GM18511 (cell line): ENCODE measurements at regions not wholly inside any gene's neighbourhood (a gene's known extent, or its start where the extent isn't known, plus 50 kb on each side); places are given as distances from the start of the nearest gene placed in this dataset.

Source experiments
- ATAC-seq: cut with Tn5 transposase; IDR thresholded peaks from one replicate; pipeline ENCODE4 v1.9.1; 2021; ENCODE audit warnings: mild to moderate bottlenecking, moderate library complexity; ENCODE audit not compliant: unreplicated experiment

DNA sequence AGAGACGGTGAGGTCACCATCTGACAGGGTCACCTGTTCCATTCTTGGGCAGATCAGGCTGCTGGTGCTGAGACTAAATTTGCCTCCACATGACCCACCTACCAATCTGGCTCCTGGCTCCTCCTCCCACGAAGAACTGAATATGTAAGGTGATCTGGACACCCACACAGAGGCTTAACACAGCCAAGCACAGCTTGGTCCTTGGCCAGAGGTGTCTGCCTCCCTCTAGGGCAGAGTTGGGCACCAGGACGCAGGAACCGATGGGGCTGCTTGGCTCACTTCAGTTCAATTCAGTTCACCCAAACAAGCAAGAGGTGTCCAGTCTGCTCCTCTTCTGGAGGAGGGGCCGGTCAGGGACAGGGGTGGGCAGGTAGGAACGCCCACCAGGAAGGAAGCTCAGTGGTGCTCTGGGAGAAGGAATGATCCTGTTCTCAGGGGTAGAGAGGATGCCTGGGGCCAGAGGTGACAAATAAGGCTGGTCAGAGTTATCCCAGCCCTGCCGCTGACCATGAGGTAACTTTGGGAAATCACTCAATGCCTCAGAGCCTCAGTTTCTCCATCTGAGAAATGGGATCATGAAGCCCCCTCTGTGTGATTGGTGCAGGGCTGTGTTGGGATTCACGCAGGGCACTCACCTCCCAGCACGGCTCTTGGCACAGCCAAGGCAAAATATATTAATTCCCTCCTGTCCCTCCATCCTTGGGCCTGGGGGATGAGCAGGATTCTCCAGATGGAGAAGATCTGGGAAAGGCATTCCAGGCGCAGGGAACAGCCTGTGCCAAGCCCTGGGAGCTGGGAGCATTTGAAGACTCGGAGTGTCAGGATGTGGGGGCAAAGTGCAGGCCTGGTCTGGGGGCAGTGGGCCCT is 284.5 kb downstream of the PTPRU start:
- no peak for ATAC-seq

- ATAC-seq = no peak
These were observed 283.4 kb downstream of the PTPRU start for GRCh38 chr1:29519788-29520110.

DNA sequence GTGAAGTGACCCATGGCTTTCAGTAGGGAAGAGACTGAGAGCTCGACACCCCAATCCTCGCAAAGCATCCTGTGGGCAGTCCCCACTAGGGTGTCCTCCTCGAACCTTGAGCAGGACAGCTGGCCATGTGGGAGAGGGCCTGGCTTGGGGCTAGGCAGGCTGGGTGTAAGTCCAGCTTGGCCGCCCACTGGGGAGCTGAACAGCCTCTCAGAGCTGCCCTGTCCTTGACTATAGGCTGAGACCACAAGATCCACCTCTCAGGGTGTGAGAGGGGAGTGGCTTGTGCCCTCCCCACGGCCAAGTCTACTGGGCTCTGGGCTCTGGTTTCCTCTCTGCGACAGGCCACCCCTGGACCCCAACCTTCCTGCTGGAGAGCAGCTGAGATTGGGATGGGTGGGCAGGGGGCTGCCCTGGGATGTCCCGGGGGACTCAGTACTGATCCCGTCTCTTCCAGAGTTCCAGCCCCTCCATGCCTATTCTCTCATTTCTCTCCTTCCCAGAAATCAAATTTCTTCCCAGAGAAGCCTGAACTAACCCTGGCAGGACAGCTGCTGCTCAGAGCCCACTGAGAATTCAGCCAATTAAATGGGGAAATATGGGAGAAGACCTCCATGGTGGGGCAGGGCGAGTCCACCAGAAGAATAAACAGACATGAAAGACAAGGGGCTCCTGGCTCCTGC is 282.9 kb downstream of the PTPRU start:
- ATAC-seq = no peak

DNA sequence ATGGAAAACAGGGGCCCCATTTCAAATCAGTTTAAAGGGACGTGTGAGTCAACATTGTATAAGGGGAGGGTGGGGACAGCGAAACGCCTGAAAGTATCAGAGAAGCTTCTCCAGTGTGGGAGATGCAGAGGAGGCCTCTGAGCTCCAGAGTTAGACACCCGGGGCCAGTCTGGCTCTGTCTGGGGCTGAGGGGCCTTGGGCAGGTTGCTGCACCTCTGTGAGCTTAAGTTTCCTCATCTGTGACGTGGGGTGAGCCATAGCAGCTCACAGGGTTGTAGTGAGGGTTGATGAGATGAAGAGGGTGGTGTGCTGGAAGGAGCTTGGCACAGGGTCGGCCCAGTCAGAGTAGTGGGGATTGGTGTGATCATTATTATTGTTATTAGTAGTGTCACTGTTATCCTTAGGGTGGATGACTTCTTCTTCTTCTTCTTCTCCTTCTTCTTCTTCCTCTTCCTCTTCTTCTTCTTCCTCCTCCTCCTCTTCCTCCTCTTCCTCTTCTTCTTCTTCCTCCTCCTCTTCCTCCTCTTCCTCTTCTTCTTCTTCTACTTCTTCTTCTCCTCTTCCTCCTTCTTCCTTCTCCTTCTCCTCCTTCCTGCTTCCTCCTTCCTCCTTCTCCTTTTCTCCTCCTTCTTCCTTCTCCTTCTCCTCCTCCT is 282.0 kb downstream of the PTPRU start:
- no peak for ATAC-seq

- ATAC-seq = no peak
These were observed 281.1 kb downstream of the PTPRU start for GRCh38 chr1:29517251-29518086.

DNA sequence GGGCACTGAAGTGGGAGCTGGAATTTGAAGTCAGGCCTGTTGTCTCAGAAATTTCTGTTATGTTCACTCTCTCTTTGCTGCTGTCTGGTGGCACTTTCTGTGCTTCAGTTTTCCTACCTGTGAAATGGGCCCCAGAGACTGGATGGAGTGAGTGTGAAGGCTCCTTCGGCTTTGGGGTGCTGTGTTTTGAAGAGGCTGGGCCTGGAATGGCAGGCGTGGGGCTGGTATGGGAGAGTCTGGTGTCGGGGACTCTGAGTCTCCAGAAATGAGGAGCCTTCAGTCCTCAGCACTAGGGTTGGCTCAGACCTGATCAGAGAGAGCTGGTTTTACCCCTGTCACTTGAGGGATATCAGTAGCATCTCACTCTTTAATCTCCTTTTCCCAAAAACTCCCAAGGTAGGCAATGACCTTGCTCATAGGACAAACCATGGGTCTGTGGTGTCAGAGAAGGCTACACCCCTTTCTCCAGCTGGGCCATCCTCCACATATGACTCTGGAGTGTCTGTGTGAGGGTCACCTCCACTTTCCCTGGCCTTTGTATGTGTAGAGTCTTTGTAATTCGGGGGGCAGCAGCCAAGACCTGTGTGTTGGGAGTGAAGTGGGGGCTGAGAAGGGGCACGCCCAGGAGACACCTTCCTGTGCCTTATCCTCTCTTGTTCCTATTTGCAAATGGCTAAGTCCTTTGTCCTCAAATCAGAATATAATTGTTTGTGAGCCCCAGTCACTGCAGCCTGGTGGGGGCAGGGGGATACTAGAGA is 279.9 kb downstream of the PTPRU start:
- ATAC-seq = no peak

DNA sequence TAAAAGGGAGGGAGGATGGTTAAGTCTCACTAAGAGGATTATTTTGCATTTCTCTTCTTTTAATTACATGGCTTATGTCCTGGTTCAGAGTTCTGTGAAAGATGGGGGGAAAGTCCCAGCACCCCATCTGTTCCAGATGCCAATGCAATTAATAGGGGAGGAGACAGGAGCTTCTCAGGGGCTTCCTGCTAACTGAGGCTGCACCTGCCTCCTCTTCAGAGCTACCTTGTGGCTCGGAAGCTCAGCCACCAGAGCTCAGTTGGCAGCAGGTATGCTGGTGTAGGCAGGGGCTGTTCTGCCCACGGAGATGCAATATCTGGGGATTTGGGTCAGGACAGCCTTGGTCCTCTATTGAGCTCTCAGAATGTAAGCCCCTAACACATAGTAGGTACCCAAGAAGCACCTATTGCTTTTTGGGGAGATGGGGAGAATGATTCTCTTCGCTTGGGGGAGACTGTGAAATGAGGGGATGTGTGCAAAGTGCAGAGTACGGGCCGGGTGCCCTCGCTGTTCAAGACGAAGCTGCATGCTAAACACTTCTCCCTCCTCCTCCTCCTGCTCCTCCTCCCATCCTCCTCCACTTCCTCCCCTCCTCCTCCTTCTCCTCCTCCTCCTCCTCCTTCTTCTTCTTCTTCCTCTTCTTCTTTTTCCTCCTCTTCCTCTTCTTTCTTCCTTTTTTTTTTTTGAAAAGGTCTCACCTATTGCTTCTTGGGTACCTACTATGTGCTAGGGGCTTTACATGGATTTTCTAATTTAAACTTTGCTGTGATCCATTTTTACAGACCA is 279.0 kb downstream of the PTPRU start:
- no peak for ATAC-seq

GRCh38 chr1:29514361-29515169 is 278.2 kb downstream of the PTPRU start:
- no peak for ATAC-seq

- no peak for ATAC-seq
These were observed 277.0 kb downstream of the PTPRU start for GRCh38 chr1:29513357-29513756.

- ATAC-seq = no peak
These were observed 275.1 kb downstream of the PTPRU start for GRCh38 chr1:29511436-29511835.

- ATAC-seq = no peak
These were observed 272.3 kb downstream of the PTPRU start for GRCh38 chr1:29508458-29509107.

GRCh38 chr1:29506678-29507225 is 270.4 kb downstream of the PTPRU start:
- ATAC-seq = no peak

DNA sequence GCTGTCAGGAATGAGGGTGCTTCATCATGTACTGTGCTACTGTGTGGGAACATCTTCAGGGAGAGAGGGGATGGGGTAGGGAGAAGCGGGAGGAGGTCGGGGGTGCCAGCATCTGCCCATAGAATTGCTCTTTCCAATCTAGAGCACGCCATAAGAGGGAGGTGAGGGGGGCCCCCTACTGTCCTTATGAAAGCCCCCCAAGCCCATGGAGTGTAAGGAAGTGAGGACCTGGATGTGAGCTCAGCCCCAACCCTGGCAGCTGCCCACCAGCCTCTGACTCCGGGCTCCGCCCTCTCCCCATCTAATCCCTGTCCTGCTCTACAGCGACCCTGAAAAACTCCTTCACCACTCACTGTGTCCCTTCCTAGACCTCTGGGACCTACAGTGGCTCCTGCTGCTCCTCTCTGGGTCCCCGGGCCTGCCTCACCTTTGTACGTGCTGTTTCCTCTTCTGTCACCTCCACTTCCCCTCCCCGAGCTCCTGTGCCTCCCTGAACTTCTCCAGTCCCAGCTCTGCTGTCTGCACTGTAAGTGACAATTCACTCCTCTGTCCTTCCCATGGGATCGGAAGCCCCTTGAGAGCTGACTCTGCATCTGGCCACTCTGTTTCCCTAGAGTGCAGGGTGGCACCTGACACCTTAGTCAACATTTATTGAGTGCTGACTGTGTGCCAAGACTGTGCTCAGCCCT is 269.4 kb downstream of the PTPRU start:
- no peak for ATAC-seq

- ATAC-seq = no peak
These were observed 268.5 kb downstream of the PTPRU start for GRCh38 chr1:29504709-29505410.

DNA sequence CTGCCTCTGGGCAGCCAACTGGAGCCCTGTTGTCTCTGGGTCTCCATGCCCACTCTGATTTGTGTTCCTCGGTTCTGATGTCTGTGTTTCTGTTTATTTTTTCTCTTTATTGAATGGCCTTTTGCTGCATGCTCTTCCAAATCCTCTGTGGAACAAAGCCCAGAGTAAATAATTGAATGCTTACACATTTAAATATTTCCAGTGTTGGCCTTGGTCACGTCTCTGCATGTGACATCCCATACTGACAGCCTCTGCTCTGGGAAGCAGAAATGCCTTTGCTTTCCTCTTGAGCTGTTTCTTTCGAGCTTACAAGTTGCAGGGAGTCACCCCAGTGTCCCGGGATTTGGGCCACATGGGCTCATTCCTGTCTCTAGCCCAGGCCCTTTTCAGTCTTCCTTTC is 267.9 kb downstream of the PTPRU start:
- no peak for ATAC-seq

DNA sequence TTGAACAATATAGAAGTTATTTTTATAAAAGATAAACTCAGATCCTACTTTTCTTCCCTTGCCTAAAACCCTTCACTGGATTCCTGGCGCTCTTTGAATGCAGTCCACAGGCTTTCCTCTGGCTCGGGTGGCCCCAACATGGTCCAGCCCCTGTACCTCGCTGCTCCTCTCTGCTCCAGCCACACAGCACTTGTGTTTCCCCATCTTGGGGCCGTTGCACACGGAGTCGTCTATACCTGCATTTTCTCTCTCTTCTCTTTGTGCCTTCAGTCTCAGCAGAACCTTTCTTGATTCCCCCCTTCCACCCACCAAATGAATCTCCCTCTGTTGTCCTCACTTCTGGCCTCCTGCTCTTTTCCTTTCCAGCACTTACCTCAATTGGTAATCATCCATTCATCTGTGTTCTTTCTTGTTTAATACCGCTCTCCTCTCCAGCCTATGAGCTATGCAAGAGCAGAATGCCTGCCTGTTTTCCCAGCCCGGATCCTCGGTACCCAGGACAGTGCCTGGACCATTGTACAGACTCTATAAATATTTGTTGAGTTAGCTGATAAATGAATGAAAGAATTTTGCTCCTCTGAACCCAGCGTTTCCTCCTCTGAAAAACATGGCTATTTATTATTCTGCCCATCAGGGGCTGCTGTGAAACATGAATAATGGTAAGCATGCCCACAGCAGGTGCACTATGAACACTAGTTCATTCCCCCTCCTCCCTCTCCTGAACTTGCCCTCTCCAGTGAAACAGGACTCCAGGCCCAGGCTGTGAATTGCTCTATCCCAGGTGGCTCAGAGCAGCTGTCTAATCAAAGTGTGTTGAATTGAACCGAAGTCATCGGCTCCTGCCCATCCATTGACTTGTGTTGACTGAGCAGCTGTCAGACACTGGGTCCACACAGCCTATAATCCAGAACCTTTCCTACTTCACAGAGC is 266.9 kb downstream of the PTPRU start:
- ATAC-seq = no peak
